ENCODE measurements at regions not wholly inside any gene's neighbourhood (a gene's known extent, or its start where the extent isn't known, plus 50 kb on each side); places are given as distances from the start of the nearest gene placed in this dataset.

DNA sequence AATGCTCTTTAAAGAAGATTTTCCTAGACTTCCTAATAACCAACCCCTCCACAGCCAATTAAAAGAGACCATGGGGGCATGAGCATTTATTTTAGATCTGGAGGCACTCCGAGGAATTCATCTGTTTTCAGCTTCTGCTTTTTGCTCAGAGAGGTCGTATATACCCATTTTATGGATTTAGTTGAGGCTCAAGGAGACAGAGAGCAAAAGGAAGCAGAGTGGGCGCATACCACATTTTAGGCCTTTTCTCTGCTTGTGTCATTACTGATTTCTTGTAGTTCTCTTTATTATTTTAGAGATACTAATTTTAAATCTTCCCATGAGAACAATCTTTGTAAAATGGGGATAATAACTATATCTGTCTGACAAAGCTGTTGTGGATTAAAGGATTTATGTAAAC, 129.6 kb upstream of the IFNGR1 start:
- Mint-ChIP-seq H3K27ac (no peak overlapping the region), H3K36me3 (no peaks in the 10 kb centered on the region), H3K4me3 (no peak overlapping the region), H3K27me3 (peaks cover 13% of the 10 kb centered on the region), H3K9me3 (no peaks in the 10 kb centered on the region), H3K4me1 (ENCODE audit: unreplicated experiment) (peaks cover 5% of the 10 kb centered on the region)
- no peak for DNase-seq (ENCODE audit: extremely low spot score, unreplicated experiment)
- TF ChIP-seq, protein P1, sequence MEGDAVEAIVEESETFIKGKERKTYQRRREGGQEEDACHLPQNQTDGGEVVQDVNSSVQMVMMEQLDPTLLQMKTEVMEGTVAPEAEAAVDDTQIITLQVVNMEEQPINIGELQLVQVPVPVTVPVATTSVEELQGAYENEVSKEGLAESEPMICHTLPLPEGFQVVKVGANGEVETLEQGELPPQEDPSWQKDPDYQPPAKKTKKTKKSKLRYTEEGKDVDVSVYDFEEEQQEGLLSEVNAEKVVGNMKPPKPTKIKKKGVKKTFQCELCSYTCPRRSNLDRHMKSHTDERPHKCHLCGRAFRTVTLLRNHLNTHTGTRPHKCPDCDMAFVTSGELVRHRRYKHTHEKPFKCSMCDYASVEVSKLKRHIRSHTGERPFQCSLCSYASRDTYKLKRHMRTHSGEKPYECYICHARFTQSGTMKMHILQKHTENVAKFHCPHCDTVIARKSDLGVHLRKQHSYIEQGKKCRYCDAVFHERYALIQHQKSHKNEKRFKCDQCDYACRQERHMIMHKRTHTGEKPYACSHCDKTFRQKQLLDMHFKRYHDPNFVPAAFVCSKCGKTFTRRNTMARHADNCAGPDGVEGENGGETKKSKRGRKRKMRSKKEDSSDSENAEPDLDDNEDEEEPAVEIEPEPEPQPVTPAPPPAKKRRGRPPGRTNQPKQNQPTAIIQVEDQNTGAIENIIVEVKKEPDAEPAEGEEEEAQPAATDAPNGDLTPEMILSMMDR (conservative IDR thresholded peaks at IDR 0.05), result no peak

DNA sequence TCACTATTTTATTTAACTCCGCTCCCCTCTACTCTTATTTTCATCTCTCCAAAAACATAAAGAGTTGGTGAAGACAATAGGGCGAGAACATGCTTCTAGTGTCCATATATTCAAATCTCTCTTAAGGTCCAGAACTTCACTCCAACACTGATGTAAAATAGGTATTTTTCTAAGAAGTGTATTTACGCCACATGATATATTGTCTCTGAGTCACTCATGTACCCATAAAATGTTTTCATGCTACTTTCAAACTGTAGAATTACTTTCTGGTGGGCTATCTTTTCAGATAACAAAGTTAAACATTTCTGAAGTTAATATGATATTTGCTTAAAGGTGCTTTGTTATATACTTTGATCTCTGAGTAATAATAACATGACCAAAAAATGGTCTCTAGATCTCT, 124.1 kb upstream of the IFNGR1 start:
- TF ChIP-seq, protein P1 (conservative IDR thresholded peaks at IDR 0.05), result no peak
- H3K27ac Mint-ChIP-seq, result no peak overlapping the region
- no peaks in the 10 kb centered on the region for H3K9me3 Mint-ChIP-seq
- peaks cover 22% of the 10 kb centered on the region for H3K27me3 Mint-ChIP-seq
- peaks cover 8% of the 10 kb centered on the region for H3K4me1 Mint-ChIP-seq (ENCODE audit: unreplicated experiment)
- no peaks in the 10 kb centered on the region for H3K36me3 Mint-ChIP-seq
- no peak for DNase-seq (ENCODE audit: extremely low spot score, unreplicated experiment)
- no peak overlapping the region for H3K4me3 Mint-ChIP-seq

DNA sequence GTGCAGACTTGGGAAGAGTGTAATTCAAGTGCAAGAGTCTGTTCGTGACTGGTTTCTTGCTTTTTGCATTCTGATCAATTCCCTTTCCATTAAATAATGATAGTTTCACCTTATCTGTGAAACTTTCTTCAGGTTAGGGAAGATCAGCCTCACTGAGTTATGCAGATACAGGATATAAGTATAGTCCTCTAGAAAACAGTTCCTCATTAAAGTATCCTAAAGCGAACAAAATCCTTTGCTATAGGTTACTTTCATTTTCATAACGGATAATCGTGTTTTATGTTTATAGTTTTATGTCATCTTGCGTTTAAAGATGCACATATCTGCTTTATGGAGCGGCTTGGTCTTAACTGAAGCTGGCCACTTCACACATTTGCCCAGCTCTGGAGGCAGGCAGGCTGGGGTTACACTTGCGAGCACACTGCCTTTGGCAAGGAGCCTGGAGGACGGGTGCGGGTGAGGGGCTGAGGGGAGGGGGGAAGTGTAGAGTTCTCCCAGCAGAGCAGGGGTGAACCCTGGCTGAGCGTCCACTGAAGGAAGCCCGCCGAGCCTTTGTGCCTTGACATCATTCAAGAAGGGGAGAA, 123.5 kb upstream of the IFNGR1 start:
- Mint-ChIP-seq H3K9me3 (no peaks in the 10 kb centered on the region), H3K27ac (no peak overlapping the region), H3K4me3 (no peak overlapping the region), H3K4me1 (ENCODE audit: unreplicated experiment) (peaks cover 8% of the 10 kb centered on the region), H3K27me3 (peaks cover 22% of the 10 kb centered on the region), H3K36me3 (no peaks in the 10 kb centered on the region)
- TF ChIP-seq, protein P1 (conservative IDR thresholded peaks at IDR 0.05), result no peak
- no peak for DNase-seq (ENCODE audit: extremely low spot score, unreplicated experiment)

DNA sequence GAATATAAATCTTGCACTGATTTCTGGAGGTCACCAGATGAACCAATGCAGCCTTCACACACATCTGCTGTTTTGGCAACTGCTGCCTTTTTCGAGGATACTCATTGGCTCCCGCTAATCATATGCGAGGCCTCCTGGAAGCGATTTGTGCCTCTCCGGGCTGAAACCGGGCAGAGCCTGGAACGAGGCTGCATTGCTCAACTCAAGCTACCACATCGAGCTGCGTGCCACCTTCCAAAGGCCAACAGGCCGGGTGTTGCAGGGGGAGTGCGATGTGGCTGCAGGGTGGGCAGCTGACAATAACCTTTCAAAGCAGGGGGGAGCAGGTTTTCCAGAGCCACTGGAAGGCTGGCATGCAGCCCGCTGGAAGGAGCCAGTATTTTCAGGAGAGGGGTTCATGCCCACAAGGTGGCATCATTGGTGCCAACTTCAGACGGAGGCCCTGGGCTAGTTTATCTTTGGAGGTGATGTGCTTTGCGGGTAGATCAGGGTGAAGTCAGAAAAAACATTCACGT, 122.6 kb upstream of the IFNGR1 start:
- H3K9me3 Mint-ChIP-seq, result no peaks in the 10 kb centered on the region
- H3K27ac Mint-ChIP-seq, result no peak overlapping the region
- H3K36me3 Mint-ChIP-seq, result no peaks in the 10 kb centered on the region
- peaks cover 8% of the 10 kb centered on the region for H3K4me1 Mint-ChIP-seq (ENCODE audit: unreplicated experiment)
- TF ChIP-seq, protein P1 (conservative IDR thresholded peaks at IDR 0.05), result no peak
- peaks cover 22% of the 10 kb centered on the region for H3K27me3 Mint-ChIP-seq
- no peak for DNase-seq (ENCODE audit: extremely low spot score, unreplicated experiment)
- H3K4me3 Mint-ChIP-seq, result no peak overlapping the region

DNA sequence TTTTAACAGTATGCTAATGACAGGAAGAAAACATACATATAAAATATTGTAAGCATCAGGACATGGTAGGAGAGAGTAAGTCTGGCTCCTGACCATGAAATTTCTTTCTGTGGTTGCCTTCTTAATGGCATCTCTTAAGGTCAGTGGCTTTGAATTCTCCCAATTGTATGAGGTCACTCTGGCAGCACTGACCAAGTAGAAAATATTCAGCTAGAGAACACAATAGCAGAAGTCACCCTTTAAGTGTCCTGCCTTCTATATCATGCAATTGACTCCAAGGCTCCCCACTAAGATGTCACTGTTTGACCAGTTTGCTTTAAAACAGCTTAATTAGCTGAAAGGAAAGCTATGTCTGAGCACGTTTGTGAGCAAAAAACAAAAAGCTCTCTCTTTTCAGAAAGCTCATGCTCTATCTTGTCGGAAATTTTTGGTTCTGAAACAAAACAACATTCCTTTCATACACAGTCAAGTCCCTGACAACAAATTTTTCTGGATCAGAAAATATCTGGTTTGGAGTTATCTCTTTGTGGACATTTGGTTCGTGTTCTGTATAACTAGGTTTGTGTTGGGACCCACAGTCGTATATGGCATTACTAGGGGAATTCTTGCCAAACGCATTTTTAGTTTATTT, 120.9 kb upstream of the IFNGR1 start:
- H3K27me3 Mint-ChIP-seq, result peaks cover 25% of the 10 kb centered on the region
- TF ChIP-seq, protein P1 (conservative IDR thresholded peaks at IDR 0.05), result no peak
- H3K4me3 Mint-ChIP-seq, result no peak overlapping the region
- H3K27ac Mint-ChIP-seq, result no peak overlapping the region
- no peaks in the 10 kb centered on the region for H3K9me3 Mint-ChIP-seq
- no peak for DNase-seq (ENCODE audit: extremely low spot score, unreplicated experiment)
- H3K36me3 Mint-ChIP-seq, result no peaks in the 10 kb centered on the region
- H3K4me1 Mint-ChIP-seq (ENCODE audit: unreplicated experiment), result peaks cover 8% of the 10 kb centered on the region

All from type B pancreatic cell (in vitro differentiated cells).